22Rv1 (cell line): ENCODE measurements at regions not wholly inside any gene's neighbourhood (a gene's known extent, or its start where the extent isn't known, plus 50 kb on each side); places are given as distances from the start of the nearest gene placed in this dataset.

Experiments
- H3K27ac ChIP-seq: fragments of 450-650 bp; 2 replicates; pipeline ENCODE4 v1.5.1; 2017
- ZFX ChIP-seq: fragments of 450-650 bp; IDR thresholded peaks from 2 replicates; pipeline ENCODE4 v1.6.1; 2017; ENCODE audit warnings: antibody characterized with exemption, borderline replicate concordance
- TF ChIP-seq, protein P1 (sequence below): fragments of 450-650 bp; IDR thresholded peaks from 2 replicates; pipeline ENCODE4 v1.5.1; 2017; ENCODE audit warnings: mild to moderate bottlenecking

DNA sequence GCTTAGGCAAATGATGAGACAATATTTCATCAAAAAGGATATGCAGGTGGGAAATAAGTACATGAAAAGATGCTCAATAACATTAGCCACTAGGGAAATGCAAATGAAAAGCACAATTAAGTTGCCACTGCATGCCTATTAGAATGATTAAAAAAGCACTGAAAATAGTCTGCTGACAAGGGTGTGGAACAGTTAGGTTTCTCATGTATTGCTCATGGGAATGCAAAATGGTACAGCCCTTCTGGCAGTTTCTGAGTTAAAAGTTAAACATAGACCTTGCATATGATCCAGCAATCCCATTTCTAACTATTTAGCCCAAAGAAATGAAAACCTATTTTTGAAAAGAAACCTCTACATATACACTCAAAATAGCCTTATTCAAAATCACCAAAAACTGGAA, 393.0 kb downstream of the BMP4 start:
- TF ChIP-seq ZFX, result no peak
- TF ChIP-seq, protein P1, sequence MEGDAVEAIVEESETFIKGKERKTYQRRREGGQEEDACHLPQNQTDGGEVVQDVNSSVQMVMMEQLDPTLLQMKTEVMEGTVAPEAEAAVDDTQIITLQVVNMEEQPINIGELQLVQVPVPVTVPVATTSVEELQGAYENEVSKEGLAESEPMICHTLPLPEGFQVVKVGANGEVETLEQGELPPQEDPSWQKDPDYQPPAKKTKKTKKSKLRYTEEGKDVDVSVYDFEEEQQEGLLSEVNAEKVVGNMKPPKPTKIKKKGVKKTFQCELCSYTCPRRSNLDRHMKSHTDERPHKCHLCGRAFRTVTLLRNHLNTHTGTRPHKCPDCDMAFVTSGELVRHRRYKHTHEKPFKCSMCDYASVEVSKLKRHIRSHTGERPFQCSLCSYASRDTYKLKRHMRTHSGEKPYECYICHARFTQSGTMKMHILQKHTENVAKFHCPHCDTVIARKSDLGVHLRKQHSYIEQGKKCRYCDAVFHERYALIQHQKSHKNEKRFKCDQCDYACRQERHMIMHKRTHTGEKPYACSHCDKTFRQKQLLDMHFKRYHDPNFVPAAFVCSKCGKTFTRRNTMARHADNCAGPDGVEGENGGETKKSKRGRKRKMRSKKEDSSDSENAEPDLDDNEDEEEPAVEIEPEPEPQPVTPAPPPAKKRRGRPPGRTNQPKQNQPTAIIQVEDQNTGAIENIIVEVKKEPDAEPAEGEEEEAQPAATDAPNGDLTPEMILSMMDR, result no peak
- no peak overlapping the region for H3K27ac ChIP-seq

DNA sequence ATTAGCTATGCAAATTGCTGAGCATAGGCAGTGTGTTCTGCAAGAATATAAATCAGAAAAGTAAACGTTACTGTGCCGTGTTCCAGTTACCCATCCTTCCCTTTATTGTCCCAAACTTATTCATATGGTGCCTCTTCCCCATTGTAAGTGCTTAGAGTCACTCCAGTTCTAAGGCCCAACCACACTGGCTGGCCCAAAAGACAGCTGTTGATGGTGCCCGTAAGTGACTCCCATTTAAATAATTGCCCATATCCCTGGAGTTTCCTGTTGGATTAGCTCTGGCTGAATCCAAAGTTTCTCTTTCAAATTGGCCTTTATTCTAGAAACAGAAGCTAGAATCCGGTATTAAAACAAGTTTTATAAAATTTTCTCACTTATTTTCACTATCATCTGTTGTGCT, 400.1 kb upstream of the DDHD1 start:
- TF ChIP-seq, protein P1, result no peak
- no peak for TF ChIP-seq ZFX
- no peak overlapping the region for H3K27ac ChIP-seq

DNA sequence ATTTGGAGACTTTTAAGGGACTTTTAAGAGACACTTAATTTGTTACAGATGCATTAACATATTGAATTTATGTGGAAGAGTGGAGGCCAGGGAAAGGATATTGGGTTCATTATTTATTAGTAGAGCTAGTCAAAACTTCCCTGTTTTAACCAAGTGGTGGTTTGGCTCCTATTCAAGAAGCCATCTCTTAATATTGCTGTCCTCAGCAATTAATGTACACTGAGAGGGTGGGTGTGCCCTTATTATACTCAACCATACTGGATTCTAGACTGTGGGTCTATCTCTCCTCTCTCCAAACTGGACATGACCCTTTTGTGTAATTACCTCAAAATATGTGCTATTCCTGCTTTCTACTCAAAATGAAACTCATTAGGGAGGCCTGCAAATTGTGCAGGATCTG, 398.7 kb upstream of the DDHD1 start:
- TF ChIP-seq, protein P1, result no peak
- TF ChIP-seq ZFX, result no peak
- no peak overlapping the region for H3K27ac ChIP-seq

DNA sequence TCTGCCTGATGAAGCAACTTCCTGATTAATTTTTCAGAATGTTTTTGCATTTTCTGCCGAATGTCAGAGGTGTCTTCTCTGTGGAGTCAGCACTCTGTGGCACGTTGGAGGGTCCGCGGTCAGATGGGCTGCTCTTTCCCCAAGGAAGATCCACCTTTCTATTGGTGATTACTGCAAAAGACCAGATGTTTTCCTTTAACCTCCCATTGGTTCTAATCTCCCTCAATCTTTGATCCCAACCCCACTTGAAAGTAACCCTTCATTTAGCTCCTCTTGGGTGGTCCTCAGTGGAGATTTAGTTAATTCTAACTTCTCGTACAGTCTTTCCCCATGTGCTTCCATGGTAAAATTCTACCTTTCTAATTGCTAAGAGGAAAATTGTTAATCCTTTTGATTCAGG, 397.7 kb upstream of the DDHD1 start:
- TF ChIP-seq, protein P1, result no peak
- no peak for TF ChIP-seq ZFX

DNA sequence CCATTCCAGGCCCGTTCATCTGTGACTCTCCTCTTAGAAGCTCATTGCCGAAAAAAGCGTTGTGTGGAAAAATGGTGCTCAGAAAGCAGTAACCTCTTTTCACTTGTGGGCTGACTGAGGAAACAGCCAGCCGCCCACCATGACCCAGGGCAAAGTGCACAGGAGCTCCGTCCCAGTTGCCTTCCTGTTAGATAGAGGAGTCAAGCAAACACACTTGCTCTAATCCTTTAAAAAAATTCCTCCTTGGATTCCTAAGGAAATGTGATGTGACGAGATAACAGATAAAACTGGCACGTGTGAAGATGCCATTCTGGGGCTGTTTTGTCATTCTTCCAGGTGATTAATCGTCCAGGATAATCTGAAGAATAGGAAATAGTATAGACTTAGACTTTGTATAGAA, 396.8 kb upstream of the DDHD1 start:
- H3K27ac ChIP-seq, result no peak overlapping the region
- TF ChIP-seq, protein P1, result no peak
- TF ChIP-seq ZFX, result no peak

More for the DNA sequence above, 397.7 kb upstream of the DDHD1 start:
- H3K27ac ChIP-seq, result no peak overlapping the region

DNA sequence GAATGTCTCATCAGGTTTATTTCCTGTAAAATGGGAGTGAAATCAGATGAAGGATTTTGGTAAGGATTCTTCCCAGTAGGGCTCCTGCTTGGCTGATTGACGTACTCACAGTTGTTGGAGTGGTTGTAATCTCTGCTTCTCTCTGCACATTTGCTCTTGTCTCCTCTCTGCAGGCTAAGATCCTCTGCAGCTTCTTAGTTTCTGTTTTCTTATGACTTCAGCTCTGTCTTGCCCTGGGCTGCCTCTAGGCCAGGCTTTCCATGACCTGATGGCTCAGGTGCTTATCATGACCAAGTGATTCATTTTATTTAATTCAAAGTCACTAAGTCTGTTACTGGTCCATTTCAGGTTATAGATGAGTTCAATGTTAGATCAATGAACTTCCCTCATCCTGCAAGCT, 394.5 kb upstream of the DDHD1 start:
- TF ChIP-seq, protein P1, result no peak
- TF ChIP-seq ZFX, result no peak
- H3K27ac ChIP-seq, result no peak overlapping the region

DNA sequence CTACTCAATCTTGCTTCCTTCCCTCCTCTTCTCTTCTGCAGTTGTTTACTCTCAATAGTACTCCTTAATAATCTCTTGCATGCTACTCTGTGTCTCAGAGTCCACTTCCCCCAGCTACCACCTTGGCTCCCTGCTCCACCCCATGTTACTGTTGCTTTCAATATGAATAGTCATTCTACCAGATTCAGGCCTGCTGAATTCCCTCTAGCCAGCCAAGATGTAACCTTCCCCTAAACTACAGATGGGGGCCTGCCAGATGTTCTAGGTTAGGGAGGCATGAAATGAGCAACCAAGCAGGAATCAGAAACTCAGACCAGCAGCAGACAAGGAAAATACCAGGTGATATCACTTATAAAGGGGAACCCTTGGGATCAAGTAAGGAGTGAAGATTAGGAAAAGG, 392.1 kb upstream of the DDHD1 start:
- no peak for TF ChIP-seq ZFX
- TF ChIP-seq, protein P1, result no peak
- no peak overlapping the region for H3K27ac ChIP-seq
